ENCODE measurements at regions not wholly inside any gene's neighbourhood (a gene's known extent, or its start where the extent isn't known, plus 50 kb on each side); places are given as distances from the start of the nearest gene placed in this dataset.

GRCh38 chr5:15993919-15994318, 185.7 kb downstream of the MARCHF11 start:
- DNase-seq (ENCODE audit: low spot score) = no peak
- Histone ChIP-seq H4K20me1 (ENCODE audit: insufficient read depth, low read length) (no peaks in the 10 kb centered on the region), H3K9me3 (ENCODE audit: low read length) (no peaks in the 10 kb centered on the region), H3K36me3 (ENCODE audit: insufficient read depth, low read length) (no peaks in the 10 kb centered on the region), H3K79me2 (ENCODE audit: insufficient read depth, low read depth, low read length) (no peaks in the 10 kb centered on the region), H3K4me3 (ENCODE audit: low read depth, low read length, poor library complexity, severe bottlenecking) (no peak overlapping the region), H3K27ac (ENCODE audit: low read depth, low read length, poor library complexity, severe bottlenecking) (no peak overlapping the region), H3K9me2 (ENCODE audit: insufficient read depth, low read length) (no peaks in the 10 kb centered on the region), H3K4me1 (ENCODE audit: insufficient read depth, low read length, poor library complexity, severe bottlenecking) (no peaks in the 10 kb centered on the region), H2AFZ (ENCODE audit: low read length) (no peak overlapping the region), H3K4me2 (ENCODE audit: low read length) (no peak overlapping the region)
- ChIA-PET POLR2A (interaction anchor here (0.6 kb wide), 1 partner anchor 1057 kb away, joined by 3 read pairs; no protein-coding TSS in a partner anchor), CTCF (ENCODE audit: unreplicated experiment) (no interaction called here)
- no TSS peak for BruUV-seq (replicated peaks)
- no peak for TF ChIP-seq CTCF (conservative IDR thresholded peaks at IDR 0.05; ENCODE audit: low read length)
- no peak for TF ChIP-seq EZH2phosphoT487 (IDR thresholded peaks at IDR 0.05; ENCODE audit: borderline replicate concordance, low read depth, low read length)
- intact Hi-C loops (cut with micrococcal nuclease; ENCODE audit: unreplicated experiment) = no loop called here

DNA sequence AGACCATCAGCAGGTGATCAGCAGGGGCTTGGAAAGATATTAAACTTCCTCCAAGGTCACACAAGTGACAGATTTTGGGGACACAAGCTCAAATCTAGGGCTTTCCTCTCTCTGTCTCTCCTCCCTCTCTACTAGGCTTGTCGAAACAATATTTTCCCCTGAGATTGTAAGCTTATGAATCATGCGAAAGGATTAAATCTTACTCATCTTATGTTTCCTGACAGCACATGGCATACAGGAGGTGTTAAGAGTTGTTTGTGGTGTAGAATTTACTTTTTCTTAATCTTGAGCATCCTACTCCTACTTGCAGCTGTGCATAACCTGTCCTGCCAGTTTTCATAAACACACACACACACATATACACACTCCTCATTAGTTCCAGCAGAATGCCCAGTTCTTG, 186.3 kb downstream of the MARCHF11 start:
- intact Hi-C loops (cut with micrococcal nuclease; ENCODE audit: unreplicated experiment) = no loop called here

GRCh38 chr5:15992918-15993317, 186.7 kb downstream of the MARCHF11 start:
- CTCF ChIA-PET (ENCODE audit: unreplicated experiment) = no interaction called here
- no peaks in the 10 kb centered on the region for H3K9me3 ChIP-seq (ENCODE audit: low read length)
- H3K9me2 ChIP-seq (ENCODE audit: insufficient read depth, low read length) = no peaks in the 10 kb centered on the region
- no peaks in the 10 kb centered on the region for H3K79me2 ChIP-seq (ENCODE audit: insufficient read depth, low read depth, low read length)
- no peaks in the 10 kb centered on the region for H3K36me3 ChIP-seq (ENCODE audit: insufficient read depth, low read length)
- intact Hi-C loops (cut with micrococcal nuclease; ENCODE audit: unreplicated experiment) = no loop called here
- H3K4me1 ChIP-seq (ENCODE audit: insufficient read depth, low read length, poor library complexity, severe bottlenecking) = no peaks in the 10 kb centered on the region
- no peak overlapping the region for H3K4me3 ChIP-seq (ENCODE audit: low read depth, low read length, poor library complexity, severe bottlenecking)
- no peak overlapping the region for H3K4me2 ChIP-seq (ENCODE audit: low read length)
- no peaks in the 10 kb centered on the region for H4K20me1 ChIP-seq (ENCODE audit: insufficient read depth, low read length)
- H3K27ac ChIP-seq (ENCODE audit: low read depth, low read length, poor library complexity, severe bottlenecking) = no peak overlapping the region
- no peak for TF ChIP-seq EZH2phosphoT487 (IDR thresholded peaks at IDR 0.05; ENCODE audit: borderline replicate concordance, low read depth, low read length)
- TF ChIP-seq CTCF (conservative IDR thresholded peaks at IDR 0.05; ENCODE audit: low read length) = no peak
- H2AFZ ChIP-seq (ENCODE audit: low read length) = no peak overlapping the region
- POLR2A ChIA-PET = no interaction called here
- no peak for DNase-seq (ENCODE audit: low spot score)
- BruUV-seq (replicated peaks) = no TSS peak

More for the DNA sequence above, 186.3 kb downstream of the MARCHF11 start:
- Histone ChIP-seq H3K4me2 (ENCODE audit: low read length) (no peak overlapping the region), H3K4me1 (ENCODE audit: insufficient read depth, low read length, poor library complexity, severe bottlenecking) (no peaks in the 10 kb centered on the region), H3K36me3 (ENCODE audit: insufficient read depth, low read length) (no peaks in the 10 kb centered on the region), H3K4me3 (ENCODE audit: low read depth, low read length, poor library complexity, severe bottlenecking) (no peak overlapping the region), H3K9me3 (ENCODE audit: low read length) (no peaks in the 10 kb centered on the region), H2AFZ (ENCODE audit: low read length) (no peak overlapping the region), H3K79me2 (ENCODE audit: insufficient read depth, low read depth, low read length) (no peaks in the 10 kb centered on the region), H4K20me1 (ENCODE audit: insufficient read depth, low read length) (no peaks in the 10 kb centered on the region), H3K27ac (ENCODE audit: low read depth, low read length, poor library complexity, severe bottlenecking) (no peak overlapping the region), H3K9me2 (ENCODE audit: insufficient read depth, low read length) (no peaks in the 10 kb centered on the region)
- DNase-seq (ENCODE audit: low spot score) = no peak
- no peak for TF ChIP-seq EZH2phosphoT487 (IDR thresholded peaks at IDR 0.05; ENCODE audit: borderline replicate concordance, low read depth, low read length)
- no peak for TF ChIP-seq CTCF (conservative IDR thresholded peaks at IDR 0.05; ENCODE audit: low read length)
- CTCF ChIA-PET (ENCODE audit: unreplicated experiment) = no interaction called here
- POLR2A ChIA-PET = no interaction called here
- BruUV-seq (replicated peaks) = no TSS peak
